ENCODE measurements at regions not wholly inside any gene's neighbourhood (a gene's known extent, or its start where the extent isn't known, plus 50 kb on each side); places are given as distances from the start of the nearest gene placed in this dataset.
"Not testable (repeated sequence)": the region's sequence is repeated elsewhere in the genome, so short reads cannot be mapped to it uniquely, and the experiment has no call there.

DNA sequence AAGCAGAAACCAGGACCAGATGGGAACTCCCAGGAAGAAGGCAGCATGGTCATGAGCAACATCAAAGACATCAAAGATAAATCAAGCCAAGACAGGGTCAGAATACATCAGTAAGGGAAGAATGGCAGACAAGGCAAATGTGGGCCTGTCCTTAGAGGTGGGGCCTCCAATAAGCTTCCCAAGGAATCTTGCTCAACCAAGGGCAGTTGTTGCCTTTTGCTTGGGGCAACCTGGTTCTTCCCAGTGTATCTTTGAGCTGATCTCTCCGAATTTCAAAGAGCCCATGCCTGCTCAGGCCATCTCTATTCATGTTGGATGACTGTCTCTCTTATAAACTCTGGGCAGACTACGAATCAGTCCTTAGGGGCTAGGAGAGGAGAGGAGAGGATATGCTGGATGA is 68.4 kb upstream of the HABP2 start:
- TF ChIP-seq, protein P1, sequence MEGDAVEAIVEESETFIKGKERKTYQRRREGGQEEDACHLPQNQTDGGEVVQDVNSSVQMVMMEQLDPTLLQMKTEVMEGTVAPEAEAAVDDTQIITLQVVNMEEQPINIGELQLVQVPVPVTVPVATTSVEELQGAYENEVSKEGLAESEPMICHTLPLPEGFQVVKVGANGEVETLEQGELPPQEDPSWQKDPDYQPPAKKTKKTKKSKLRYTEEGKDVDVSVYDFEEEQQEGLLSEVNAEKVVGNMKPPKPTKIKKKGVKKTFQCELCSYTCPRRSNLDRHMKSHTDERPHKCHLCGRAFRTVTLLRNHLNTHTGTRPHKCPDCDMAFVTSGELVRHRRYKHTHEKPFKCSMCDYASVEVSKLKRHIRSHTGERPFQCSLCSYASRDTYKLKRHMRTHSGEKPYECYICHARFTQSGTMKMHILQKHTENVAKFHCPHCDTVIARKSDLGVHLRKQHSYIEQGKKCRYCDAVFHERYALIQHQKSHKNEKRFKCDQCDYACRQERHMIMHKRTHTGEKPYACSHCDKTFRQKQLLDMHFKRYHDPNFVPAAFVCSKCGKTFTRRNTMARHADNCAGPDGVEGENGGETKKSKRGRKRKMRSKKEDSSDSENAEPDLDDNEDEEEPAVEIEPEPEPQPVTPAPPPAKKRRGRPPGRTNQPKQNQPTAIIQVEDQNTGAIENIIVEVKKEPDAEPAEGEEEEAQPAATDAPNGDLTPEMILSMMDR (IDR thresholded peaks at IDR 0.05; ENCODE audit: insufficient read depth, low read depth, low read length, missing control alignments), result no peak
- no peak for DNase-seq (ENCODE audit: low read depth)
- no peak overlapping the region for H3K4me3 ChIP-seq (ENCODE audit: low read depth, low read length)

- TF ChIP-seq, protein P1 (IDR thresholded peaks at IDR 0.05; ENCODE audit: insufficient read depth, low read depth, low read length, missing control alignments), result no peak
These were observed 67.1 kb upstream of the HABP2 start for GRCh38 chr10:113485736-113486135.

DNA sequence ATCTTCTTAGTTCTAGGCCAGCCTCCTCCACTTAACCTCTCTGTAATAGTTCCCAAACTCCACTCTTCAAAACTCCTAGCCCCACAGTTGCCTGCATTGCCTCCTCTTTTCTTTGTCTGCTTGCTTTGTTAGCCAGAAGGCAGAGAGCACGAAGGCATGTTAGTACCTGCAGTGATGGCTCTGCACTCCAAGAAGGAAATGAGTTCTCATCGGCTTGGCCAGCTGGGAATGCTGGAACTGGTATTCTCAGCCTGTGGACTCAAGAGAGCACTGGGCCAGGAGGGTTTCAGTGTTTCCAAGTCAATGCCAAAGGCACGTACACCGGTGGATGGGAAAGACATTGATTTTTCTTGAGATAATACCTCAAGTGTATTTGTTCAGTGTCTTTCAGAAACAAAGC is 66.3 kb upstream of the HABP2 start:
- H3K4me3 ChIP-seq (ENCODE audit: low read depth, low read length), result no peak overlapping the region
- DNase-seq (ENCODE audit: low read depth), result no peak
- TF ChIP-seq, protein P1 (IDR thresholded peaks at IDR 0.05; ENCODE audit: insufficient read depth, low read depth, low read length, missing control alignments), result no peak

More at GRCh38 chr10:113485736-113486135, 67.1 kb upstream of the HABP2 start:
- no peak for DNase-seq (ENCODE audit: low read depth)
- no peak overlapping the region for H3K4me3 ChIP-seq (ENCODE audit: low read depth, low read length)

DNA sequence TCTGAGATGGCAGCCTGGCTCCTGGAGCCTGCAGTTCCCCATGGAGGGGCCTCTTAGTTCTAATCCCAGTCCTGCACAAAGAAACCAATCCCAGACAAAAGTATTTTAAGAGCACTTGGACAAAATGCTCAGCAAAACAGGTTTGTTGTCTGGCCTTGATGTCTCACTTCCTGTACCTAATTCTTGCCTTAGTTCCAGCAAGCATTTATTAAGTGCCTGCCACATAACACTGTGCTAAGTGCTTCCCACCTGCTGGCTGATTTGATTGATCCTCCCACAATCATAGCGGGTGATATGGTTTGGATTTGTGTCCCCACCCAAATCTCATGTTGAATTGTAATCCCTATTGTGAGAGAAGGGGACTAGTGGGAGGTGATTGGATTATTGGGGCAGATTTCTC is 65.7 kb upstream of the HABP2 start:
- no peak overlapping the region for H3K4me3 ChIP-seq (ENCODE audit: low read depth, low read length)
- no peak for DNase-seq (ENCODE audit: low read depth)
- TF ChIP-seq, protein P1 (IDR thresholded peaks at IDR 0.05; ENCODE audit: insufficient read depth, low read depth, low read length, missing control alignments), result no peak

DNA sequence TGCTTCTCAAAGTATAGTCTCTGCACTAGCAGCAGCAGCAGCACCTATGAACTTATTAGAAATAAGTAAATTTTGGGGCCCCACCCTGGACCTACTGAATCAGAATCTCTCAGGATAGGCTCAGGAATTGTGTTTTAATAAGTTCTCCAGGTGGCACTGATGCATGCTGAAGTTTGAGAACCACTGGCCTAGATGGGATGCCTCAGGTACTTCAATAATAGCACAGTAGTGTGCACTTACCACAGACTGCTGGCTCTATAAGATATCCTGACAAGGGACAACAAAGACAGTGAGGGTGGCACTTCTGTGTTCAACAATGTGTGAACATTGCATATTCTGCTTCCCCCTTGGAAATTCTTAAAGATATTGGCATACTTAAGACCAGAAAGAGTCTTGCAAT is 64.7 kb upstream of the HABP2 start:
- DNase-seq (ENCODE audit: low read depth), result no peak
- H3K4me3 ChIP-seq (ENCODE audit: low read depth, low read length), result no peak overlapping the region
- TF ChIP-seq, protein P1 (IDR thresholded peaks at IDR 0.05; ENCODE audit: insufficient read depth, low read depth, low read length, missing control alignments), result no peak

GRCh38 chr10:113489522-113489921 is 63.3 kb upstream of the HABP2 start:
- DNase-seq (ENCODE audit: low read depth); H3K4me3 ChIP-seq (ENCODE audit: low read depth, low read length): not testable (repeated sequence)

GRCh38 chr10:113491967-113492565 is 60.8 kb upstream of the HABP2 start:
- DNase-seq (ENCODE audit: low read depth), result no peak
- TF ChIP-seq, protein P1 (IDR thresholded peaks at IDR 0.05; ENCODE audit: insufficient read depth, low read depth, low read length, missing control alignments), result no peak
- no peak overlapping the region for H3K4me3 ChIP-seq (ENCODE audit: low read depth, low read length)

All from GM12865 (cell line).